GM19438 (cell line): ENCODE measurements at regions not wholly inside any gene's neighbourhood (a gene's known extent, or its start where the extent isn't known, plus 50 kb on each side); places are given as distances from the start of the nearest gene placed in this dataset.
"Not testable (repeated sequence)": the region's sequence is repeated elsewhere in the genome, so short reads cannot be mapped to it uniquely, and the experiment has no call there.

Experiments used
- ATAC-seq: cut with Tn5 transposase; IDR thresholded peaks from one replicate; pipeline ENCODE4 v1.9.1; 2021; ENCODE audit warnings: low read depth; ENCODE audit not compliant: unreplicated experiment

GRCh38 chr3:147244397-147244796 is 161.9 kb downstream of the ZIC4 start:
- ATAC-seq, result no peak

GRCh38 chr3:147240581-147240980 is 165.8 kb downstream of the ZIC4 start:
- ATAC-seq, result no peak

- no peak for ATAC-seq
Measured at GRCh38 chr3:147237991-147238390, 168.4 kb downstream of the ZIC4 start.

GRCh38 chr3:147231980-147232379 is 174.4 kb downstream of the ZIC4 start:
- ATAC-seq, result not testable (repeated sequence)

- ATAC-seq, result no peak
Measured at GRCh38 chr3:147231111-147231510, 175.2 kb downstream of the ZIC4 start.

- no peak for ATAC-seq
Measured at GRCh38 chr3:147222291-147222690, 184.1 kb downstream of the ZIC4 start.

GRCh38 chr3:147218965-147219364 is 187.4 kb downstream of the ZIC4 start:
- ATAC-seq, result no peak

GRCh38 chr3:147216143-147216673 is 190.1 kb downstream of the ZIC4 start:
- no peak for ATAC-seq

GRCh38 chr3:147215660-147216059 is 190.7 kb downstream of the ZIC4 start:
- ATAC-seq, result no peak

GRCh38 chr3:147213633-147214032 is 192.7 kb downstream of the ZIC4 start:
- ATAC-seq, result no peak

- no peak for ATAC-seq
Measured at GRCh38 chr3:147210676-147211075, 195.7 kb downstream of the ZIC4 start.

- no peak for ATAC-seq
Measured at GRCh38 chr3:147201086-147201485, 205.3 kb downstream of the ZIC4 start.

- no peak for ATAC-seq
Measured at GRCh38 chr3:147200545-147200944, 205.8 kb downstream of the ZIC4 start.

GRCh38 chr3:147197739-147198138 is 208.6 kb downstream of the ZIC4 start:
- no peak for ATAC-seq

- ATAC-seq, result no peak
Measured at GRCh38 chr3:147195887-147196286, 210.5 kb downstream of the ZIC4 start.

- no peak for ATAC-seq
Measured at GRCh38 chr3:147191795-147192385, 214.5 kb downstream of the ZIC4 start.

- no peak for ATAC-seq
Measured at GRCh38 chr3:147189016-147189415, 217.3 kb downstream of the ZIC4 start.

GRCh38 chr3:147187687-147188086 is 218.7 kb downstream of the ZIC4 start:
- ATAC-seq, result no peak

GRCh38 chr3:147185781-147186180 is 220.6 kb downstream of the ZIC4 start:
- ATAC-seq, result no peak

GRCh38 chr3:147184794-147185193 is 221.5 kb downstream of the ZIC4 start:
- no peak for ATAC-seq

- no peak for ATAC-seq
Measured at GRCh38 chr3:147173257-147173656, 233.1 kb downstream of the ZIC4 start.

- no peak for ATAC-seq
Measured at GRCh38 chr3:147162743-147163142, 243.6 kb downstream of the ZIC4 start.

GRCh38 chr3:147161833-147162232 is 244.5 kb downstream of the ZIC4 start:
- no peak for ATAC-seq
